Stimulated activated naive CD4-positive, alpha-beta T cell (primary cell): ENCODE measurements at regions not wholly inside any gene's neighbourhood (a gene's known extent, or its start where the extent isn't known, plus 50 kb on each side); places are given as distances from the start of the nearest gene placed in this dataset.

Experiments used
- DNase-seq, 6 experiments: peaks; one replicate each; lab custom pipeline; 2025; lab: John Stamatoyannopoulos, UW

- DNase-seq, result no peak
Measured at GRCh38 chr5:164027738-164028137, 522.3 kb downstream of the MAT2B start.

GRCh38 chr5:164038128-164038783 is 532.8 kb downstream of the MAT2B start:
- no peak for DNase-seq

GRCh38 chr5:164041105-164041504 is 535.7 kb downstream of the MAT2B start:
- DNase-seq, result no peak

GRCh38 chr5:164048359-164048926 is 543.0 kb downstream of the MAT2B start:
- DNase-seq, result no peak

GRCh38 chr5:164051745-164052144 is 546.3 kb downstream of the MAT2B start:
- DNase-seq, result no peak

- no peak for DNase-seq
Measured at GRCh38 chr5:164052536-164053093, 547.2 kb downstream of the MAT2B start.

GRCh38 chr5:164053123-164053522 is 547.7 kb downstream of the MAT2B start:
- no peak for DNase-seq

GRCh38 chr5:164054461-164054860 is 549.0 kb downstream of the MAT2B start:
- DNase-seq, result no peak

GRCh38 chr5:164057121-164057520 is 551.7 kb downstream of the MAT2B start:
- DNase-seq, result no peak

GRCh38 chr5:164058621-164059020 is 553.2 kb downstream of the MAT2B start:
- no peak for DNase-seq

GRCh38 chr5:164059471-164059870 is 554.1 kb downstream of the MAT2B start:
- DNase-seq, result no peak

- DNase-seq, result no peak
Measured at GRCh38 chr5:164060786-164061355, 555.5 kb downstream of the MAT2B start.

GRCh38 chr5:164062304-164062703 is 556.9 kb downstream of the MAT2B start:
- DNase-seq, result no peak

- no peak for DNase-seq
Measured at GRCh38 chr5:164065266-164065665, 559.8 kb downstream of the MAT2B start.

- DNase-seq, result no peak
Measured at GRCh38 chr5:164071671-164072070, 566.3 kb downstream of the MAT2B start.

- DNase-seq, result no peak
Measured at GRCh38 chr5:164073081-164073480, 567.7 kb downstream of the MAT2B start.

GRCh38 chr5:164076556-164076955 is 571.1 kb downstream of the MAT2B start:
- no peak for DNase-seq

- DNase-seq, result no peak
Measured at GRCh38 chr5:164090358-164090757, 584.9 kb downstream of the MAT2B start.

GRCh38 chr5:164091836-164092235 is 586.4 kb downstream of the MAT2B start:
- no peak for DNase-seq

GRCh38 chr5:164094291-164094690 is 588.9 kb downstream of the MAT2B start:
- no peak for DNase-seq

- DNase-seq, result no peak
Measured at GRCh38 chr5:164097749-164098148, 592.3 kb downstream of the MAT2B start.

GRCh38 chr5:164098531-164098930 is 593.1 kb downstream of the MAT2B start:
- no peak for DNase-seq

- no peak for DNase-seq
Measured at GRCh38 chr5:164098979-164099378, 593.6 kb downstream of the MAT2B start.
